A549 (cell line): ENCODE measurements at regions not wholly inside any gene's neighbourhood (a gene's known extent, or its start where the extent isn't known, plus 50 kb on each side); places are given as distances from the start of the nearest gene placed in this dataset.

Source experiments
- ATAC-seq, 2 experiments: fragments of 200-7000 bp in 1 of 2; fragments of >200 bp in 1 of 2; cut with Nextera tagmentation in 1 of 2; cut with Tn5 transposase in 1 of 2; 3 replicates each; pipeline versions ENCODE4 v1.8.0 to v1.9.1; 2018 to 2020; ENCODE audit warnings: mild to moderate bottlenecking in 1 of 2, moderate library complexity in 1 of 2
- CTCF ChIA-PET: fragments of 300-600 bp; sonication (Branson Sonifier 250); formaldehyde crosslinking; extraction: SDS; loops from one replicate; lab custom pipeline; 2021; ENCODE audit warnings: antibody characterized with exemption, inconsistent platforms; lab: Yijun Ruan, JAX
- POLR2A ChIA-PET: fragments of 350-600 bp; formaldehyde crosslinking; extraction: SDS; loops from one replicate; lab custom pipeline; 2021; ENCODE audit warnings: antibody characterized with exemption, inconsistent platforms; lab: Yijun Ruan, JAX
- DNase-seq, 2 experiments: peaks; one replicate each; pipeline versions ENCODE4 v3.0.0 to v3.0.0-alpha.2; 2011 to 2016; ENCODE audit warnings: low read depth in 1 of 2, low spot score in 1 of 2
- FAIRE-seq: peaks from 2 replicates; lab custom pipeline; 2011; peaks lifted over from hg19 to GRCh38; lab: Jason Lieb, UNC
- H3K27ac ChIP-seq, 2 experiments: fragments of >200 bp; sonication (Bioruptor Twin); formaldehyde crosslinking; 3 replicates each; pipeline ENCODE4 v1.5.1; 2016 to 2017
- H3K4me1 ChIP-seq: fragments of >200 bp; sonication (Bioruptor Twin); formaldehyde crosslinking; 3 replicates; pipeline ENCODE4 v1.6.1; 2016
- H3K4me2 ChIP-seq: fragments of >200 bp; sonication (Bioruptor Twin); formaldehyde crosslinking; 3 replicates; pipeline ENCODE4 v1.6.1; 2016
- H3K4me3 ChIP-seq: fragments of >200 bp; sonication (Bioruptor Twin); formaldehyde crosslinking; 3 replicates; pipeline ENCODE4 v1.5.1; 2016
- H3K9me3 ChIP-seq: fragments of >200 bp; sonication (Bioruptor Twin); formaldehyde crosslinking; 3 replicates; pipeline ENCODE4 v1.6.1; 2016
- BHLHE40 ChIP-seq: IDR thresholded peaks from 2 replicates; pipeline ENCODE4 v1.6.1; 2012; ENCODE audit warnings: low read depth, low read length, inconsistent platforms
- CBX2 ChIP-seq: fragments of 200-600 bp; sonication (generic); IDR thresholded peaks from 2 replicates; pipeline ENCODE4 v1.6.1; 2016; ENCODE audit warnings: low read depth, mild to moderate bottlenecking, borderline replicate concordance
- CBX8 ChIP-seq: fragments of 200-600 bp; sonication (generic); IDR thresholded peaks from 2 replicates; pipeline ENCODE4 v1.6.1; 2016
- CEBPB ChIP-seq, 2 experiments: fragments of >200 bp in 1 of 2; sonication (Bioruptor Twin) in 1 of 2; formaldehyde crosslinking in 1 of 2; IDR thresholded peaks; 2 replicates each; pipeline ENCODE4 v1.6.1; 2012 to 2016
- EHF ChIP-seq: fragments of 250-450 bp; sonication (Bioruptor Pico); IDR thresholded peaks from 2 replicates; pipeline ENCODE4 v1.5.0; 2020; ENCODE audit warnings: mild to moderate bottlenecking
- ELK1 ChIP-seq: fragments of 150-350 bp; IDR thresholded peaks from 2 replicates; pipeline ENCODE4 v1.6.1; 2014; ENCODE audit warnings: low read depth, mild to moderate bottlenecking, low read length
- ESRRA ChIP-seq: fragments of 150-350 bp; IDR thresholded peaks from 2 replicates; pipeline ENCODE4 v1.6.1; 2014; ENCODE audit warnings: mild to moderate bottlenecking, low read length, borderline replicate concordance
- FOSB ChIP-seq: fragments of 250-450 bp; sonication (Bioruptor Pico); IDR thresholded peaks from 2 replicates; pipeline ENCODE4 v1.5.0; 2020; ENCODE audit warnings: mild to moderate bottlenecking, moderate library complexity
- HDAC2 ChIP-seq: fragments of 200-600 bp; sonication (generic); IDR thresholded peaks from 2 replicates; pipeline ENCODE4 v1.6.1; 2016
- HMGXB4 ChIP-seq: fragments of 250-450 bp; sonication (Bioruptor Pico); IDR thresholded peaks from 2 replicates; pipeline ENCODE4 v1.5.0; 2021; ENCODE audit warnings: mild to moderate bottlenecking, moderate library complexity, borderline replicate concordance
- HOXA7 ChIP-seq: fragments of 250-450 bp; sonication (Bioruptor Pico); IDR thresholded peaks from 2 replicates; pipeline ENCODE4 v1.5.0; 2020; ENCODE audit warnings: mild to moderate bottlenecking, moderate library complexity
- HOXB13 ChIP-seq: fragments of 250-450 bp; sonication (Bioruptor Pico); IDR thresholded peaks from 2 replicates; pipeline ENCODE4 v1.5.0; 2020; ENCODE audit warnings: low read depth, mild to moderate bottlenecking, moderate library complexity
- JUN ChIP-seq, 2 experiments: fragments of >200 bp; sonication (Bioruptor Twin); formaldehyde crosslinking; IDR thresholded peaks; 2 replicates in 1 of 2; 3 replicates in 1 of 2; pipeline ENCODE4 v1.6.1; 2016 to 2017
- MAFK ChIP-seq: fragments of 450-650 bp; IDR thresholded peaks from 2 replicates; pipeline ENCODE4 v1.6.1; 2014; ENCODE audit not compliant: partially characterized antibody
- MAX ChIP-seq: IDR thresholded peaks from 2 replicates; pipeline ENCODE4 v1.6.1; 2012
- NPAS2 ChIP-seq: fragments of 250-450 bp; sonication (Bioruptor Pico); IDR thresholded peaks from 2 replicates; pipeline ENCODE4 v1.8.0; 2022; ENCODE audit warnings: mild to moderate bottlenecking, moderate library complexity, borderline replicate concordance
- NR3C1 ChIP-seq: fragments of >200 bp; sonication (Bioruptor Twin); formaldehyde crosslinking; IDR thresholded peaks from 3 replicates; pipeline ENCODE4 v1.6.1; 2017
- PHF8 ChIP-seq: fragments of 200-600 bp; sonication (generic); IDR thresholded peaks from 2 replicates; pipeline ENCODE4 v1.6.1; 2016; ENCODE audit warnings: low read depth, mild to moderate bottlenecking, antibody characterized with exemption, moderate library complexity, borderline replicate concordance
- RAD21 ChIP-seq, 2 experiments: fragments of >200 bp in 1 of 2; sonication (Bioruptor Twin) in 1 of 2; formaldehyde crosslinking in 1 of 2; IDR thresholded peaks in 1 of 2; conservative IDR thresholded peaks in 1 of 2; 2 replicates in 1 of 2; 3 replicates in 1 of 2; pipeline ENCODE4 v1.6.1; 2012 to 2018; ENCODE audit warnings: inconsistent platforms in 1 of 2
- RARB ChIP-seq: fragments of 250-450 bp; sonication (Bioruptor Pico); IDR thresholded peaks from 2 replicates; pipeline ENCODE4 v1.8.0; 2021; ENCODE audit warnings: mild to moderate bottlenecking, moderate library complexity
- REST ChIP-seq: fragments of 200-600 bp; sonication (generic); IDR thresholded peaks from 2 replicates; pipeline ENCODE4 v1.6.1; 2016; ENCODE audit warnings: antibody characterized with exemption, mild to moderate bottlenecking, moderate library complexity
- RNF2 ChIP-seq: fragments of 200-600 bp; sonication (generic); IDR thresholded peaks from 2 replicates; pipeline ENCODE4 v1.6.1; 2016; ENCODE audit warnings: low read depth, mild to moderate bottlenecking, antibody characterized with exemption, moderate library complexity, borderline replicate concordance
- SREBF2 ChIP-seq: fragments of 450-650 bp; IDR thresholded peaks from 2 replicates; pipeline ENCODE4 v1.6.1; 2014; ENCODE audit warnings: mild to moderate bottlenecking, moderate library complexity
- TFCP2L1 ChIP-seq: fragments of 250-450 bp; sonication (Bioruptor Pico); IDR thresholded peaks from 2 replicates; pipeline ENCODE4 v1.5.0; 2021; ENCODE audit warnings: mild to moderate bottlenecking
- USF2 ChIP-seq: fragments of 450-650 bp; IDR thresholded peaks from 2 replicates; pipeline ENCODE4 v1.6.1; 2014; ENCODE audit warnings: antibody characterized with exemption
- ZNF302 ChIP-seq: fragments of 250-450 bp; sonication (Bioruptor Pico); IDR thresholded peaks from 2 replicates; pipeline ENCODE4 v1.9.0; 2021; ENCODE audit warnings: inconsistent platforms, mild to moderate bottlenecking, moderate library complexity
- ZSCAN20 ChIP-seq: fragments of 250-450 bp; sonication (Bioruptor Pico); IDR thresholded peaks from 2 replicates; pipeline ENCODE4 v1.8.0; 2022; ENCODE audit warnings: mild to moderate bottlenecking, moderate library complexity
- WGBS: methylation state at CpG from one replicate; pipeline ENCODE4 v1.1.6; 2017; ENCODE audit errors: missing lambda C conversion rate; 5-methylcytosine and 5-hydroxymethylcytosine counted together

- no peak overlapping the region for H3K27ac ChIP-seq
- no peak for ATAC-seq
- H3K9me3 ChIP-seq = no peaks in the 10 kb centered on the region
- no peak overlapping the region for H3K4me3 ChIP-seq
- WGBS = 3% methylated on average over 1 of the region's 1 CpG
- CTCF ChIA-PET = no interaction called here
- H3K4me1 ChIP-seq = no peaks in the 10 kb centered on the region
- no peak for FAIRE-seq
- no peak overlapping the region for H3K4me2 ChIP-seq
- DNase-seq = no peak
- TF ChIP-seq HOXB13 (CRISPR knock-in tag) (no peak), CBX8 (no peak), ZSCAN20 (no peak), CBX2 (no peak), ELK1 (no peak), ESRRA (no peak), MAFK (no peak), FOSB (CRISPR knock-in tag) (no peak), HDAC2 (no peak), NPAS2 (no peak), RNF2 (no peak)
- POLR2A ChIA-PET = no interaction called here
Measured at GRCh38 chr4:81990898-81991297, 382.9 kb downstream of the HNRNPD start.

GRCh38 chr4:81990211-81990610, 383.6 kb downstream of the HNRNPD start:
- no peaks in the 10 kb centered on the region for H3K9me3 ChIP-seq
- TF ChIP-seq MAX (no peak), RAD21 (conservative IDR thresholded peaks at IDR 0.05 in 1 of 2, IDR thresholded peaks at IDR 0.05 in 1 of 2) (no peak), EHF (CRISPR knock-in tag) (no peak), SREBF2 (no peak), ZNF302 (CRISPR knock-in tag) (no peak), USF2 (no peak)
- POLR2A ChIA-PET = no interaction called here
- WGBS = 11% methylated on average over 4 of the region's 4 CpGs
- ATAC-seq (no peak), FAIRE-seq (no peak), DNase-seq (no peak)
- H3K4me2 ChIP-seq = no peak overlapping the region
- H3K4me3 ChIP-seq = no peak overlapping the region
- CTCF ChIA-PET = no interaction called here
- H3K27ac ChIP-seq = no peak overlapping the region
- H3K4me1 ChIP-seq = no peaks in the 10 kb centered on the region

- no peak for ATAC-seq
- CTCF ChIA-PET = interaction anchor here (0.6 kb wide), 1 partner anchor 146 kb away, joined by 3 read pairs; no protein-coding TSS in a partner anchor
- no peak for DNase-seq
- WGBS = 0% methylated on average over 1 of the region's 1 CpG
- no peak for FAIRE-seq
- Histone ChIP-seq H3K9me3 (no peaks in the 10 kb centered on the region), H3K4me3 (no peak overlapping the region), H3K4me2 (no peak overlapping the region), H3K4me1 (no peaks in the 10 kb centered on the region), H3K27ac (no peak overlapping the region)
- POLR2A ChIA-PET = no interaction called here
- no peak for TF ChIP-seq SREBF2
- no peak for TF ChIP-seq JUN (IDR thresholded peaks at IDR 0.05)
- no peak for TF ChIP-seq HOXA7
- TF ChIP-seq EHF (CRISPR knock-in tag) = no peak
- TF ChIP-seq PHF8 = no peak
- TF ChIP-seq TFCP2L1 = no peak
- no peak for TF ChIP-seq MAX
- TF ChIP-seq REST = no peak
- TF ChIP-seq CEBPB (IDR thresholded peaks at IDR 0.05) = no peak
- TF ChIP-seq NR3C1 = no peak
- no peak for TF ChIP-seq BHLHE40
- TF ChIP-seq HDAC2 = no peak
- TF ChIP-seq RARB (CRISPR knock-in tag) = no peak
- TF ChIP-seq ZNF302 (CRISPR knock-in tag) = no peak
- no peak for TF ChIP-seq HMGXB4 (CRISPR knock-in tag)
Measured at GRCh38 chr4:81989202-81989601, 384.6 kb downstream of the HNRNPD start.
